Fibroblast of the aortic adventitia (primary cell): ENCODE measurements at regions not wholly inside any gene's neighbourhood (a gene's known extent, or its start where the extent isn't known, plus 50 kb on each side); places are given as distances from the start of the nearest gene placed in this dataset.

Experiments used
- DNase-seq: peaks from one replicate; pipeline ENCODE4 v3.0.0-alpha.2; 2010; ENCODE audit warnings: low read depth
- H3K4me3 ChIP-seq: 2 replicates; pipeline ENCODE4 v1.5.1; 2011; ENCODE audit warnings: low read depth, mild to moderate bottlenecking, control low read depth, low read length, moderate library complexity
- CTCF ChIP-seq: IDR thresholded peaks from 2 replicates; pipeline ENCODE4 v1.5.1; 2011; ENCODE audit warnings: mild to moderate bottlenecking, low read length, control low read depth, inconsistent platforms; ENCODE audit not compliant: insufficient read depth

GRCh38 chr3:168926426-168926825 lies 737.1 kb downstream of the MECOM start:
- TF ChIP-seq CTCF, result no peak
- H3K4me3 ChIP-seq, result no peak overlapping the region
- no peak for DNase-seq

GRCh38 chr3:168925568-168925967 lies 737.9 kb downstream of the MECOM start:
- DNase-seq, result no peak
- no peak for TF ChIP-seq CTCF

GRCh38 chr3:168914662-168915061 lies 748.9 kb downstream of the MECOM start:
- TF ChIP-seq CTCF, result no peak
- DNase-seq, result peak; percentile 34
- no peak overlapping the region for H3K4me3 ChIP-seq

More at GRCh38 chr3:168925568-168925967, 737.9 kb downstream of the MECOM start:
- no peak overlapping the region for H3K4me3 ChIP-seq

- TF ChIP-seq CTCF, result no peak
- DNase-seq, result no peak
- no peak overlapping the region for H3K4me3 ChIP-seq
Observed at GRCh38 chr3:168909260-168909659, 754.3 kb downstream of the MECOM start.

GRCh38 chr3:168895419-168895818 lies 768.1 kb downstream of the MECOM start:
- DNase-seq, result no peak
- no peak for TF ChIP-seq CTCF

GRCh38 chr3:168894214-168894613 lies 769.3 kb downstream of the MECOM start:
- DNase-seq, result no peak
- TF ChIP-seq CTCF, result no peak
- H3K4me3 ChIP-seq, result no peak overlapping the region

More at GRCh38 chr3:168895419-168895818, 768.1 kb downstream of the MECOM start:
- H3K4me3 ChIP-seq, result no peak overlapping the region

GRCh38 chr3:168889666-168890065 lies 773.8 kb downstream of the MECOM start:
- no peak for DNase-seq
- H3K4me3 ChIP-seq, result no peak overlapping the region
- TF ChIP-seq CTCF, result no peak
